ENCODE measurements at regions not wholly inside any gene's neighbourhood (a gene's known extent, or its start where the extent isn't known, plus 50 kb on each side); places are given as distances from the start of the nearest gene placed in this dataset.

DNA sequence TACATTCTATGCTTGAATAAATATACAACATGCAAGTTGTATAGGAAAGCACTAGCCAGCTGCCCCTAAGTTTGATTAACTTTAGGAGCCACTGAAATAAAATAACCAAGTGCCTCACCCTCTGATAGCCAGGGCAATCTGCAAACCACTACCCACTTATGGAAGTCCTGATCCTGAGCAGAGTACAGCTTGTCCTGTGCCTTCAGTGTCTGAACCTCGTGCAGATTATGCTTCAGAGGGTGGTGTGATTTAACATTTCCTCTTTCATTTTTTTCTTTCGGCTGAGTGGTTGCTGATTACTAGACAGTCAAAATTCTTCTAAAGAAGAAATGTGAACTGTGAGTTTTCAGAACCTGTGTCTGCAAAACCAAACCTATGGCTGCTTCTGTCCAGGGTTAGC is 327.7 kb downstream of the PIK3R1 start:
- TF ChIP-seq GLIS3 (CRISPR knock-in tag; IDR thresholded peaks at IDR 0.05) (no peak), ZFP3 (CRISPR knock-in tag; IDR thresholded peaks at IDR 0.05) (no peak)
- TF ChIP-seq, protein P1, sequence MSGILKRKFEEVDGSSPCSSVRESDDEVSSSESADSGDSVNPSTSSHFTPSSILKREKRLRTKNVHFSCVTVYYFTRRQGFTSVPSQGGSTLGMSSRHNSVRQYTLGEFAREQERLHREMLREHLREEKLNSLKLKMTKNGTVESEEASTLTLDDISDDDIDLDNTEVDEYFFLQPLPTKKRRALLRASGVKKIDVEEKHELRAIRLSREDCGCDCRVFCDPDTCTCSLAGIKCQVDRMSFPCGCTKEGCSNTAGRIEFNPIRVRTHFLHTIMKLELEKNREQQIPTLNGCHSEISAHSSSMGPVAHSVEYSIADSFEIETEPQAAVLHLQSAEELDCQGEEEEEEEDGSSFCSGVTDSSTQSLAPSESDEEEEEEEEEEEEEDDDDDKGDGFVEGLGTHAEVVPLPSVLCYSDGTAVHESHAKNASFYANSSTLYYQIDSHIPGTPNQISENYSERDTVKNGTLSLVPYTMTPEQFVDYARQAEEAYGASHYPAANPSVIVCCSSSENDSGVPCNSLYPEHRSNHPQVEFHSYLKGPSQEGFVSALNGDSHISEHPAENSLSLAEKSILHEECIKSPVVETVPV (CRISPR knock-in tag; IDR thresholded peaks at IDR 0.05): no peak

Measured in SK-N-SH treated with all-trans-retinoic acid at 6 μM for 48 hours (cell line).